GM21367 (cell line): ENCODE measurements at regions not wholly inside any gene's neighbourhood (a gene's known extent, or its start where the extent isn't known, plus 50 kb on each side); places are given as distances from the start of the nearest gene placed in this dataset.
"Not testable (repeated sequence)": the region's sequence is repeated elsewhere in the genome, so short reads cannot be mapped to it uniquely, and the experiment has no call there.

Experiments
- ATAC-seq: cut with Tn5 transposase; IDR thresholded peaks from one replicate; pipeline ENCODE4 v1.9.1; 2021; ENCODE audit not compliant: unreplicated experiment

- no peak for ATAC-seq
Observed at GRCh38 chr5:96483878-96484277, 50.8 kb upstream of the PCSK1 start.

DNA sequence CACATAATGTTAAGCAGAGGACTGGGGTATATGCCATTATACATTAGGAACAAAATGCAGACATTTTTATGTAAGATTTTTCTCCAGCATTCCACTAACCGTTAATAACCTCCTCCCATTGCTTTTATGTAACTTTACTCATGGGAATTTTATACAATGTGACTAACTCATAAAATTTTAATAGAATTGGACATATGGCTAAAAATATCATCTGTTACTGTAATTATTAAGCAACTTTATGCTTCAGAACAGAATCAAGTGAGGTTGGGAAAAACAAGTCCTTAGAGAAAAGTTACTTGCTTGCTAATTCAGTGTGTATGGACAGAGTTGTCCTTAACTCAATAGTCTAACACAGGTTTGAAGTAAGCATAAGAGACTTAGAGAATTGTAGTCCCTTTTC is 54.8 kb upstream of the PCSK1 start:
- no peak for ATAC-seq

GRCh38 chr5:96489532-96489931 is 56.5 kb upstream of the PCSK1 start:
- no peak for ATAC-seq

- no peak for ATAC-seq
Observed at GRCh38 chr5:96492459-96493047, 59.5 kb upstream of the PCSK1 start.

DNA sequence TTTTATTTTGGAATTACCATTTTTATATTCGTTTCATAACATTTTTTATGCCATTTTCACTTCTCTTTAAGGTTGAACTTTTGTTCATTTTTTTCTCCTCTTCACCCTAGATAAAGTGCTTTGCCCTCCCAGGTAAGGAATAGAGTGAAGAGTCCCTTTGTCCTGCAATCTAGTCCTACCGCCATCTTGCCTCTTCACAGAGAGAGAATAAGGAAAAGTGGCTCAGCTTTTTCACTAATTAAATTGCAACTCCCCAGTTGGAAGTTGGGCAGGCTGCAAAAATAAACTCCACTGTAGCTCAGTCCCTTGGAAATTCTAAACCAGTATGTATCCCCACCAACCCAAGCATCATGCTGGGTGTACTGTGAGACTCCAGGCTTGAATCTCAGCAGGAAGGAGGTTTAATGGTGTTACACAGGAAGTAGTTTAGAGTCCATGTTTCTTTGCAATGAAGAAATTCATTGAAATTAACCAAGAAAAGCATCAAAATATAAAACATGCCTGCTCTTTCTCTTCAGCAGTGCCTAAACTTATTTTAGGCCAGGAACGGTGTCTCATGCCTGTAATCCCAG is 60.3 kb upstream of the PCSK1 start:
- ATAC-seq: no peak

- not testable (repeated sequence) for ATAC-seq
Observed at GRCh38 chr5:96495412-96495811, 62.4 kb upstream of the PCSK1 start.

DNA sequence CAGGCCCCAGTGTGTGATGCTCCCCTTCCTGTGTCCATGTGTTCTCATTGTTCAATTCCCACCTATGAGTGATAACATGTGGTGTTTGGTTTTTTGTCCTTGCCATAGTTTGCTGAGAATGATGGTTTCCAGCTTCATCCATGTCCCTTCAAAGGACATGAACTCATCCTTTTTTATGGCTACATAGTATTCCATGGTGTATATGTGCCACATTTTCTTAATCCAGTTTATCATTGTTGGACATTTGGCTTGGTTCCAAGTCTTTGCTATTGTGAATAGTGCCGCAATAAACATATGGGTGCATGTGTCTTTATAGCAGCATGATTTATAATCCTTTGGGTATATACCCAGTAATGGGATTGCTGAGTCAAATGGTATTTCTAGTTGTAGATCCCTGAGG is 64.0 kb upstream of the PCSK1 start:
- not testable (repeated sequence) for ATAC-seq

GRCh38 chr5:96499753-96500345 is 66.8 kb upstream of the PCSK1 start:
- no peak for ATAC-seq

DNA sequence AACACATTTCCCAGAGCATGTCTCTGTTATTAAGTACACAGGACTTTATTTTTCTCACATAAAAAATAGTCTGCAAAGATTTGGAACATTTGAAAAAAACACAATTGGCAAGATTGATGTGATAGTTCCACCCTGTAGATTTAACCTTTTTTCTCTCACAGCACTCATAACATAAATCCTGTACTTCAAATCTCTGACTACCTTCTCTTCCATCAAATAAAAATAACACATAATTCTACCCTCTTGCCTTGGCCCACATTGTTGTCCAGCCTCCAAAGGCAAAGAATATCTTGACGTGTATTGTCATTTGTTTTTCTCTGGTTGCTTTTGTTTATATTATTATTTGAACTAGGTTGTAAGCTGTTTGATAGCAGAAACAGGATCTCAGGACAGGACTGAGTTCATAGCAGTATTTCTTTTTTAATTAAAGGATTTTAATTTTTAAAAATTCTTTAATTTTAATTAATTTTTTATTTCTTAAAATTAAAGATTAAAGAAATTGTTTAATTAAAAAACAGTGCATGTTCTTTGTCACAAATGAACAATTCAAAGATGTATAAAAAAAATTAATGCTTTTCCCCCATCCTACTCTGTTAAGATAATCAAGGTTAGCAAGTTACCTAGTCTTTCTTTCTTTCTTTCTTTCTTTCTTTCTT is 69.1 kb upstream of the PCSK1 start:
- ATAC-seq: no peak

DNA sequence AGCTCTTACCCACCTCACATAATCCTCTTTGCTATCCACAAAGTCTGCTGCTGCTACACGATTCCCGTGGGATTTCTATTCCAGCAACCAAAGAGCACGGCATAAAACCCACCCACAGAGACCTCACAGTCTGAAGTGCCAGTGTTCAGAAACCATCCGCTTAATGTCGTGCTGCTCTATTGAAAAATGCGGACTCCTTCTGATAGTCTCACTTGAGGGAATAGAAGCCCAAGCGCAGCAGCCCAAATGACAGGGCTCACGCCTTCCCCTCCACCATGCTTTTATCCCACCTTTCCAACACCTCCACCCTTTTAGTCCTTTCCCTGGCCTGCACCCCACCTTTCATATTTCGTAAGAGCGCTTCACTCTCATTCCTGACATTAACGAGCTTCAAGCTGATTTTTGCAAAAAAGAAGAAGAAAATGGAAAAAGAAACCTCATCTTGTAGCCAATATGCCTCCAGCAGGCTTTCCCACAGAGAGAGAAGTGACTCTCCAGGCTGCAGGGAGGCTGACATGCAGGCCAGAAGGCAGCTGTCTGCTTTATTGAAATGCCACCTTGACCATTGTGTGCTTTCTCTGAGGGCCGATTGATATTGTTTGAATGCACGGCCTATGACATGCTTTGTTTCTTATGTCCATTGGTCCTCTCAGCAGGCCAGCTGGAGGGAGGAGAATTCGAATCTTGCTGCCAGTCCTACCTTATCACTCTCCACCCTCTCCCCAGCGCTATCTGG is 70.6 kb upstream of the PCSK1 start:
- ATAC-seq: no peak

DNA sequence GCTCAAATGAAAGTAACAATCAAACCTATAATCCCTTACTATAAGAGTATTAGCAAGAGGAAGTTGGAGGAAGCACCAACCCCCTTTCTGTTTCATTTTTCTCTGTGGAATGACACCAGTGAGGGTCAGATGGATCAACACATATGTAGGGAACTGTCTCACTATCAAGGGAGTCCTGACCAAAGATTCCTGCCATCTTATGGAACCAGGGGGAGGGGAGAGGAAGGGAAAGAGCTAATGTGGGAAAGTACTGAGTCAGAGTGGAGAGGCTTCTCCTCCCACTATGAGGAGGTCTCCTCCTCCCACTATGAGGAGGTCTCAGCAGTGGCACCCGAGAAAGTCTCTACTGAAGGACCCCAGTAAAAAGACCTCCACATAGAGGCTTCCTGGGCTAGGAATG is 73.3 kb upstream of the PCSK1 start:
- no peak for ATAC-seq

- ATAC-seq: no peak
Observed at GRCh38 chr5:96506866-96507527, 73.9 kb upstream of the PCSK1 start.

GRCh38 chr5:96509316-96509715 is 76.3 kb upstream of the PCSK1 start:
- ATAC-seq: no peak

DNA sequence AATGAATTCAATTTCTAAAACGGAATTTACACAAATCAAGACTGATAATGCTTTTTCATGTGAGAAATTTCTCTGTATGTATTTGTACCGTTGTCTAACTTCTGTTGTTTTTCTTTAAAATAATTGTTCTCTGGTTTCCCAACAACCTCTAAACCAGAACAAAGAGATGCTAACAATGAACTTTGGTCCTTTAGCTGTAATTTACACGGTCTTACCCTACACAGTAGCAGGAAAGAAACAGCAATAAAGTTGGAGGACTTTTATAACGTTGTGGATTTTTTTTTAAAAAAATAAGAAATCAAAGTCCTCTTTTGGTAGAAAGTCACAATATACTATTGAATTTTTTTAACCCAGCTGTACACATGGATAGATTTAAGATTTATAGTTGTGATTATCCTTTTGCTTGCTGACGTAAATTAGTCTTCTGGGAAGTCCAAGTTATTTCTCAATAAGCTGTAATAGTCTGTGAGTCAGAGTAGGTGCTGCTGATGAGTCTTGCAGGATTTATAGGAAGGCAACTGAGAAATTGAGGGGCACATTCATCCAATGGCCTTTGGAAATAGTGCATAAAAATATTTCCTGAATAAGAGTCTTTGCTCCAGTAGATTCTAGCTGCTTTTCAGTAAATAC is 76.8 kb upstream of the PCSK1 start:
- no peak for ATAC-seq

GRCh38 chr5:96516631-96517071 is 83.6 kb upstream of the PCSK1 start:
- ATAC-seq: no peak

- no peak for ATAC-seq
Observed at GRCh38 chr5:96517295-96517694, 84.2 kb upstream of the PCSK1 start.

GRCh38 chr5:96520345-96520744 is 87.3 kb upstream of the PCSK1 start:
- ATAC-seq: no peak

DNA sequence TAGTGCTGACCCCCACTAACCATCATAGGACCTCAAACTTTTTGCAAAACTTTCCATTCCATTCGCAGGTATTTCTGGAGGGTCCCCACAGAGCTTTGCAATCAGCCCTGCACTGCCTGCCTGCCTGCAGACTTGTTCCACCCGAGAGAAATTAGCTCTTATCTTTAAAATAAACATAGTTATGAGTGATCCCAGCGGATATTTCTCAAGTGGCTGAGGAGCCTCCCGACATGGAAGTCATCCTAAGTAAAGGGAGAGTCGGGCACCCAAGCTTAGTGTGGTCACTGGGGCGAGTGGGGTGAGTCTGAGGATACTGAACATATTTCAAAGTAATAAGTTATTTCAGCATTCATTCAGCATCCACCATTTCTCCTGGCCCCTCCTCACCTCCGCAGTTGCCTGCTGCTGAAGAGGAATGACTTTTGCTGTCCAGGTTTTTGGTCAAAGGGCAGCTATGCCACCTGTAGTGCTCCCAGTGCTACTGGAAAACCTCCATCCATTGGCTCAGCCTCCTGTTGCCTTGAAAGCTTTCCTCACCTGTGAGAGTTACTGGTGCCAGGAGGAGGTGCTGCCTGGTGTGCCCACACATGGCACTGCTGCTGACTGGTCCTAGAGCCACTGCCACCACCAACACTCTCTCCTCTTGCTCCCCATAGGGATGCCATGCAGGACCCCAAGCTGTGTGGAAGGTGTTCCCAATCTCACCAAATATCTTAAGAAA is 89.7 kb upstream of the PCSK1 start:
- ATAC-seq: no peak

DNA sequence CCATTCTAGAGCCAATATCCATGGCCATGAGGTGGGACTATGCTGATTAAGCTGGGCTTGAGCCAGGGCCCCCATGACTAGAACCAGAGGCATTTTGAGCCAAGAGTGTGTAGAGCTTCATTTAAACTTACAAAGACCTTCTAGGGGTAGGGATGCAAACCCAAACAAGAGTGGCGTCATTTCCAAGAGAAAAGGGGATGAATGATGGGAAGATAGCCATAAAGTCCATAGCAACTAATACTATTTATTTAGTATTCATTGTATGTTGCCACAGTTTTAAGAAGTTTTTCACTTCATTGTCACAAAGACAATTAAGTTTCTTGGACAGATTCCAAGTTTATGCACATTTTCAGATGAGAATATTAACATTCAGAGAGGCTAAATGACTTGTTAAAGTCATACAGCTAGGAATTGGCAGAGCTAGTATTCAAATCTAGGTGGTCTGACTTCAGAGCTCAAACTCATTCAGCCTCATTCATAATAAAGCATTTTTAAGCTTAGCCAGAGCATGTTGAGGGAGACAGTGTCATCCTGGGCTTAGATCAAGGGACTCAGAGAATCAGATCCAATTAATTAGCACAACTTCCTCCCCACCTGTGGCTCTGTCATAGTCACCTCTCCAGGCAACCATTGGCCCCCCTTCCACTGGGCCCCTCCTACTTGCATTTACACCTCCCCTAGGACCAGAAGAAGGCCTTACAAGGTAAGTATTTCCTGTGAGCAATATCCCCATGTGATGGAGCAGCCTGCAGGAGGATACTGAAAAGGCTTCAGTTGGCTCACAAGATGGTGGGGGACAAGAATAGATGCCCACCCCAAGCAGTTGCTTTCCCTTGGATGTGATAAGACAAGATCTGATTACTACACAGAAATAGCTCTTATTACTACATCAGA is 95.0 kb upstream of the PCSK1 start:
- no peak for ATAC-seq
